ENCODE measurements at regions not wholly inside any gene's neighbourhood (a gene's known extent, or its start where the extent isn't known, plus 50 kb on each side); places are given as distances from the start of the nearest gene placed in this dataset.

DNA sequence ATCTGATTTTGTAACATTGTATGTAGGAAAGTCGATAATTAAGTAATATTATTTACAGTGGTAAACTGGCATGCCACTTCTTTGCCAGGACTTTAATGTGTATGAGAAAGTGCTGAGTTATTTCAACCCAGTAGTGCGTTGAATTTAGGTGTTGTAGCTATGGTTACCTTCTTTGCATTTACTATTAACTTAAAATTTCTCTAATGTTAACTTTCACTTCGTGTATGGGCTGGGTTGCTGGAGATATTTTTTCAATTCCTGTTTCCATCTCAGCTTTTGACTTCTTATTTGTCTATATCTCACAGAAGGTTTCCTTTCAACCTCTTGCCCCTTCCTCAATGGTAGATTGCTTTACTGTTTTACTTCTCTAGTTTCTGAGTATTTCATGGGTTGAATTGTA is 1345.6 kb downstream of the FSCB start:
- H3K4me3 ChIP-seq (ENCODE audit: low read depth, low read length), result no peak overlapping the region
- no peaks in the 10 kb centered on the region for H3K4me1 ChIP-seq (ENCODE audit: control insufficient read depth, insufficient read depth, low read length, unreplicated experiment)
- no peak overlapping the region for H2AFZ ChIP-seq (ENCODE audit: low read length, unreplicated experiment)
- H3K27ac ChIP-seq (ENCODE audit: low read depth, low read length), result no peak overlapping the region
- H3K27me3 ChIP-seq (ENCODE audit: insufficient read depth, low read length), result no peaks in the 10 kb centered on the region
- H3K36me3 ChIP-seq (ENCODE audit: insufficient read depth, low read length), result no peaks in the 10 kb centered on the region
- no peaks in the 10 kb centered on the region for H3K79me2 ChIP-seq (ENCODE audit: control insufficient read depth, insufficient read depth, low read length, unreplicated experiment)

DNA sequence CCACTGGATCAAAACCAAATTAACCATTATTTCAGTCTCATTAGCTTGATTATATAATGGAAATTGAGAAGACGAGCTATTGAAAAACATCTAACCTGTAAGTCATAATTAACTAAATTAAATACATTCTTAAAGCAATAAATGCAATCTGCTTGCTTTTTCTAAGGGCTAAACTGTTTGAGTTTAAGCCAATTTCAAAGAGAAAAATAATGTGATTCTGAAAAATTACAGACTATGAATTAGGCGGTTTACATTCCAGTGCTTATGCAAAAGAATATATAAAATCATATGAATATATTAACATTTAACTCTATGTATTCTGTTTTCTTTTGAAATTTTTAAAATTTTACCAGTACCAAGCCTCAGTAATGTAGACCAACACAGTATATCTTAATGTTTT is 1349.4 kb downstream of the FSCB start:
- Histone ChIP-seq H3K4me1 (ENCODE audit: control insufficient read depth, insufficient read depth, low read length, unreplicated experiment) (no peaks in the 10 kb centered on the region), H3K4me3 (ENCODE audit: low read depth, low read length) (no peak overlapping the region), H3K27ac (ENCODE audit: low read depth, low read length) (no peak overlapping the region), H3K79me2 (ENCODE audit: control insufficient read depth, insufficient read depth, low read length, unreplicated experiment) (no peaks in the 10 kb centered on the region), H3K27me3 (ENCODE audit: insufficient read depth, low read length) (no peaks in the 10 kb centered on the region), H2AFZ (ENCODE audit: low read length, unreplicated experiment) (no peak overlapping the region), H3K36me3 (ENCODE audit: insufficient read depth, low read length) (no peaks in the 10 kb centered on the region)

DNA sequence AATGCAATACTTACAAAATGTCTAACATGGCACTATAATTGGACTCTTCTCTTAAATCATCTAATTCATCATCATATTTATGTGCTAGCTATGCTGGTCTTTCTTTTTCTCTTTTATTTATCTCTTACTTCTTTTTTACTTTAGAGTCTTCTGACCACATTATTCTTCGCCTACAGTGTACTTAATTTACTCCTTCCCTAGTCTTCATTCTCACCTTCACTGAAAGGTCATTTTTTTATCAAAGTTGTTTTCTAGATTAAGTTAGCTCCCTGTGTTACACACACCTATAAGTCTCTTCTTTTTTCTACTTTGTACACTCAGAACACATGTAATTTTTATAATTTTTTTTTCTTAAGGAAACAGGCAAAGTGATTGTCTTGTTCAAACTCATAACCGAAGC is 1351.2 kb downstream of the FSCB start:
- no peaks in the 10 kb centered on the region for H3K36me3 ChIP-seq (ENCODE audit: insufficient read depth, low read length)
- no peaks in the 10 kb centered on the region for H3K27me3 ChIP-seq (ENCODE audit: insufficient read depth, low read length)
- no peak overlapping the region for H2AFZ ChIP-seq (ENCODE audit: low read length, unreplicated experiment)
- H3K4me3 ChIP-seq (ENCODE audit: low read depth, low read length), result no peak overlapping the region
- no peak overlapping the region for H3K27ac ChIP-seq (ENCODE audit: low read depth, low read length)
- no peaks in the 10 kb centered on the region for H3K4me1 ChIP-seq (ENCODE audit: control insufficient read depth, insufficient read depth, low read length, unreplicated experiment)
- no peaks in the 10 kb centered on the region for H3K79me2 ChIP-seq (ENCODE audit: control insufficient read depth, insufficient read depth, low read length, unreplicated experiment)

GRCh38 chr14:43155258-43155657 is 1351.8 kb downstream of the FSCB start:
- Histone ChIP-seq H3K4me3 (ENCODE audit: low read depth, low read length) (no peak overlapping the region), H3K4me1 (ENCODE audit: control insufficient read depth, insufficient read depth, low read length, unreplicated experiment) (no peaks in the 10 kb centered on the region)

DNA sequence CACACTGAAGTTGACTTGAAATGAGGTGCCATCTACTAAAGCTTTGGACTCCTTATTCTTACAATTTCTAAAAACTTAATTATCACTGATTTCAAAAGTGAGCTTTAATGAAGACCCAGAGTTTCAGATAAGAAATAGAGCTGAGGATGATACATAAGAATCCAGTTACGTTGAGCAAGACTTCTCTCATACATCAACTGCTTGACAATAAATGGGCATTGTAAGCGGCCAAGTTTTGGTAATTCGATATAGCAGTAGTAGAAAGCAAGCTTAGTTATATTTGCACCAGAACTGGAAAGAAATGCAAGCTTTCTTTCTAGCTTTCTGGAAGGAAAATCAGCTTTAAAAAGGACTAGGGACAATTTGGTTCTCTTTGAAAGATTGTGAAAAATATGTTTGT is 1359.6 kb downstream of the FSCB start:
- H3K27me3 ChIP-seq (ENCODE audit: insufficient read depth, low read length), result no peaks in the 10 kb centered on the region
- no peak overlapping the region for H3K27ac ChIP-seq (ENCODE audit: low read depth, low read length)
- H3K36me3 ChIP-seq (ENCODE audit: insufficient read depth, low read length), result no peaks in the 10 kb centered on the region
- H2AFZ ChIP-seq (ENCODE audit: low read length, unreplicated experiment), result no peak overlapping the region
- no peak overlapping the region for H3K4me3 ChIP-seq (ENCODE audit: low read depth, low read length)
- no peaks in the 10 kb centered on the region for H3K4me1 ChIP-seq (ENCODE audit: control insufficient read depth, insufficient read depth, low read length, unreplicated experiment)
- no peaks in the 10 kb centered on the region for H3K79me2 ChIP-seq (ENCODE audit: control insufficient read depth, insufficient read depth, low read length, unreplicated experiment)

More at GRCh38 chr14:43155258-43155657, 1351.8 kb downstream of the FSCB start:
- H3K27me3 ChIP-seq (ENCODE audit: insufficient read depth, low read length), result no peaks in the 10 kb centered on the region
- no peak overlapping the region for H2AFZ ChIP-seq (ENCODE audit: low read length, unreplicated experiment)
- H3K27ac ChIP-seq (ENCODE audit: low read depth, low read length), result no peak overlapping the region
- H3K36me3 ChIP-seq (ENCODE audit: insufficient read depth, low read length), result no peaks in the 10 kb centered on the region
- no peaks in the 10 kb centered on the region for H3K79me2 ChIP-seq (ENCODE audit: control insufficient read depth, insufficient read depth, low read length, unreplicated experiment)

GRCh38 chr14:43145361-43145760 is 1361.7 kb downstream of the FSCB start:
- Histone ChIP-seq H2AFZ (ENCODE audit: low read length, unreplicated experiment) (no peak overlapping the region), H3K36me3 (ENCODE audit: insufficient read depth, low read length) (no peaks in the 10 kb centered on the region), H3K4me3 (ENCODE audit: low read depth, low read length) (no peak overlapping the region), H3K4me1 (ENCODE audit: control insufficient read depth, insufficient read depth, low read length, unreplicated experiment) (no peaks in the 10 kb centered on the region), H3K27ac (ENCODE audit: low read depth, low read length) (no peak overlapping the region), H3K27me3 (ENCODE audit: insufficient read depth, low read length) (no peaks in the 10 kb centered on the region), H3K79me2 (ENCODE audit: control insufficient read depth, insufficient read depth, low read length, unreplicated experiment) (no peaks in the 10 kb centered on the region)

DNA sequence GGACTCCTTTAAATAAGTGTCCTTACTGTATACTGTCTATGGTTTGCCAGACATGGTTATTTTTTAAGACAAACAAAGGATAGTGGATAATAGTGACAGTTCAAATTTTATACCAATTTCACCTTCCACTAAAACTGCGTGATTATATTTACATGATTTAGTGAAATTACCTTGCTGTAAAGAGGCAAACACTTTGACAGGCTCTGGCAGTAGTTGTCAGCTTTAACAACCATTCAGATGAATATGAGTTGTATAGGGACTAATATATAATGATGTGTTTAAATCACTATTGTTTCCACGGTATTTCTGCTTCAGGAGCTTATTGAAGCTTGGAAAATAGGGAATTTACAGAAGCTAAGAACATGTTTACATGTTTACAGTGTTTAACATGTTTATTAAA is 1364.0 kb downstream of the FSCB start:
- H3K79me2 ChIP-seq (ENCODE audit: control insufficient read depth, insufficient read depth, low read length, unreplicated experiment), result no peaks in the 10 kb centered on the region
- no peak overlapping the region for H2AFZ ChIP-seq (ENCODE audit: low read length, unreplicated experiment)
- H3K27me3 ChIP-seq (ENCODE audit: insufficient read depth, low read length), result no peaks in the 10 kb centered on the region
- H3K36me3 ChIP-seq (ENCODE audit: insufficient read depth, low read length), result no peaks in the 10 kb centered on the region
- no peak overlapping the region for H3K4me3 ChIP-seq (ENCODE audit: low read depth, low read length)
- H3K4me1 ChIP-seq (ENCODE audit: control insufficient read depth, insufficient read depth, low read length, unreplicated experiment), result no peaks in the 10 kb centered on the region
- no peak overlapping the region for H3K27ac ChIP-seq (ENCODE audit: low read depth, low read length)

DNA sequence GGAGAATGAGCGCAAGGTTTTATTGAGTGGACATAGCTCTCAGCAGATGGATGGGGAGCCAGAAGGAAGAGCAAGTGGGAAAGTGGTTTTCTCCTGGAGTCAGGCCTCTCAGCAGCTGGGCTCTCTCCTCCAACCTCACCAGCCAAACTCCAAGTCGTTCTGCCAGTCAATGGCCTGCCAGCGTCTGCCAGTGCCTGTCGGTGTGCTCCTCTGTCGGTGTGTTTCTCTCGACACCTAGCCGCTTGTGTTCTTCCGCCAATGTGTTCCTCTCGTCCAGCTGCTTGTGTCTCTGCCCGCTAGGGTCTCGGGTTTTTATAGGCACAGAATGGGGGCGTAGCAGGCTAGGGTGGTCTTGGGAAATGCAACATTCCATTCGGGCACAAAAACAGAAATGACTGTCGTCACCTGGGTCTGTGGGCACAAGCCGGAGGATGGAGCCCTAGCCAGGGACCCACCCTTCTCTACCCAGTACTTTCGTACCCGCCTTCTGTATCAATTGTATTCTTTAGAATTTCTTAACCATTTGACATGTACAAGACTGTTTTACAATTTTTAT is 1365.4 kb downstream of the FSCB start:
- Histone ChIP-seq H3K27me3 (ENCODE audit: insufficient read depth, low read length) (no peaks in the 10 kb centered on the region), H3K27ac (ENCODE audit: low read depth, low read length) (no peak overlapping the region), H2AFZ (ENCODE audit: low read length, unreplicated experiment) (no peak overlapping the region), H3K36me3 (ENCODE audit: insufficient read depth, low read length) (no peaks in the 10 kb centered on the region), H3K4me1 (ENCODE audit: control insufficient read depth, insufficient read depth, low read length, unreplicated experiment) (no peaks in the 10 kb centered on the region), H3K4me3 (ENCODE audit: low read depth, low read length) (no peak overlapping the region), H3K79me2 (ENCODE audit: control insufficient read depth, insufficient read depth, low read length, unreplicated experiment) (no peaks in the 10 kb centered on the region)

DNA sequence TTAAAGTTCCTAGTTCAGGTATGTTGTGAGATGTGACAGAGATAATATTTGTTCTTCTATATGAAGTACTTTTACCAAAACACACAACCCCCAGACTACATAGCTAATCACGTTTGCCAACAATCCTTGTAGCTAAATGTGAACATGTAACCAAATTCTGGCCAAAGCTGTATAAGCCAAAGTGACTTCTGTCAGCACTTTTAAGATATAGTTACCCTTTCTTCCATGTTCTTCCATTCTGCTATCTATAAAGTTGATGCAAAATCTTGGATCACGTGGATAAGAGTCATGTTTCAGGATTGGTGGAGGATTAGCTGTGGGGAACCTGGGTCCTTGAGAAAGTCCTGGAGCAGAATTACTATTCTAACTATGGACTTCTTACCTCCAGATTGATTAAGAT is 1366.6 kb downstream of the FSCB start:
- Histone ChIP-seq H3K4me3 (ENCODE audit: low read depth, low read length) (no peak overlapping the region), H3K27ac (ENCODE audit: low read depth, low read length) (no peak overlapping the region), H3K79me2 (ENCODE audit: control insufficient read depth, insufficient read depth, low read length, unreplicated experiment) (no peaks in the 10 kb centered on the region), H3K36me3 (ENCODE audit: insufficient read depth, low read length) (no peaks in the 10 kb centered on the region), H3K4me1 (ENCODE audit: control insufficient read depth, insufficient read depth, low read length, unreplicated experiment) (no peaks in the 10 kb centered on the region), H2AFZ (ENCODE audit: low read length, unreplicated experiment) (no peak overlapping the region), H3K27me3 (ENCODE audit: insufficient read depth, low read length) (no peaks in the 10 kb centered on the region)

GRCh38 chr14:43135877-43136411 is 1371.1 kb downstream of the FSCB start:
- H3K27ac ChIP-seq (ENCODE audit: low read depth, low read length), result no peak overlapping the region
- H3K4me1 ChIP-seq (ENCODE audit: control insufficient read depth, insufficient read depth, low read length, unreplicated experiment), result no peaks in the 10 kb centered on the region
- H3K27me3 ChIP-seq (ENCODE audit: insufficient read depth, low read length), result no peaks in the 10 kb centered on the region
- no peaks in the 10 kb centered on the region for H3K79me2 ChIP-seq (ENCODE audit: control insufficient read depth, insufficient read depth, low read length, unreplicated experiment)
- no peak overlapping the region for H2AFZ ChIP-seq (ENCODE audit: low read length, unreplicated experiment)
- H3K4me3 ChIP-seq (ENCODE audit: low read depth, low read length), result no peak overlapping the region
- H3K36me3 ChIP-seq (ENCODE audit: insufficient read depth, low read length), result no peaks in the 10 kb centered on the region

- Histone ChIP-seq H3K27ac (ENCODE audit: low read depth, low read length) (no peak overlapping the region), H3K4me3 (ENCODE audit: low read depth, low read length) (no peak overlapping the region), H2AFZ (ENCODE audit: low read length, unreplicated experiment) (no peak overlapping the region)
These were observed 1374.6 kb downstream of the FSCB start for GRCh38 chr14:43132441-43132840.

More at GRCh38 chr14:43132441-43132840, 1374.6 kb downstream of the FSCB start:
- Histone ChIP-seq H3K79me2 (ENCODE audit: control insufficient read depth, insufficient read depth, low read length, unreplicated experiment) (no peaks in the 10 kb centered on the region), H3K4me1 (ENCODE audit: control insufficient read depth, insufficient read depth, low read length, unreplicated experiment) (no peaks in the 10 kb centered on the region), H3K36me3 (ENCODE audit: insufficient read depth, low read length) (no peaks in the 10 kb centered on the region), H3K27me3 (ENCODE audit: insufficient read depth, low read length) (no peaks in the 10 kb centered on the region)

Data from ACC112 (cell line).